DMS53 treated with DMSO at 0.1 percent for 48 hours (cell line): ENCODE measurements at regions not wholly inside any gene's neighbourhood (a gene's known extent, or its start where the extent isn't known, plus 50 kb on each side); places are given as distances from the start of the nearest gene placed in this dataset.
A peak's percentile ranks its signal among the peaks of the same experiment; 100 is the strongest.
"Not testable (repeated sequence)": the region's sequence is repeated elsewhere in the genome, so short reads cannot be mapped to it uniquely, and the experiment has no call there.

Experiments used
- DNase-seq: peaks from one replicate; lab custom pipeline; 2025; ENCODE audit not compliant: unreplicated experiment; lab: John Stamatoyannopoulos, UW

GRCh38 chr4:158122501-158122900 lies 50.3 kb downstream of the GASK1B start:
- no peak for DNase-seq

GRCh38 chr4:158121161-158121579 lies 51.7 kb downstream of the GASK1B start:
- DNase-seq = no peak

- DNase-seq = not testable (repeated sequence)
These were observed 52.1 kb downstream of the GASK1B start for GRCh38 chr4:158120645-158121151.

GRCh38 chr4:158112611-158113010 lies 60.2 kb downstream of the GASK1B start:
- DNase-seq = no peak

- no peak for DNase-seq
These were observed 61.6 kb downstream of the GASK1B start for GRCh38 chr4:158111241-158111640.

- DNase-seq = no peak
These were observed 69.9 kb downstream of the GASK1B start for GRCh38 chr4:158102904-158103303.

- DNase-seq = no peak
These were observed 73.1 kb downstream of the GASK1B start for GRCh38 chr4:158099686-158100085.

GRCh38 chr4:158098802-158099201 lies 74.0 kb downstream of the GASK1B start:
- no peak for DNase-seq

- DNase-seq = no peak
These were observed 78.3 kb downstream of the GASK1B start for GRCh38 chr4:158094413-158095134.

GRCh38 chr4:158090323-158090722 lies 82.5 kb downstream of the GASK1B start:
- DNase-seq = peak; percentile 22

GRCh38 chr4:158089897-158090296 lies 82.9 kb downstream of the GASK1B start:
- not testable (repeated sequence) for DNase-seq

- no peak for DNase-seq
These were observed 92.5 kb downstream of the GASK1B start for GRCh38 chr4:158080354-158080753.

- DNase-seq = no peak
These were observed 93.2 kb downstream of the GASK1B start for GRCh38 chr4:158079661-158080060.

- DNase-seq = no peak
These were observed 95.0 kb downstream of the GASK1B start for GRCh38 chr4:158077835-158078234.

- no peak for DNase-seq
These were observed 98.0 kb downstream of the GASK1B start for GRCh38 chr4:158074851-158075250.

GRCh38 chr4:158071931-158072330 lies 100.9 kb downstream of the GASK1B start:
- no peak for DNase-seq

GRCh38 chr4:158068068-158068467 lies 104.8 kb downstream of the GASK1B start:
- no peak for DNase-seq

- DNase-seq = no peak
These were observed 105.2 kb downstream of the GASK1B start for GRCh38 chr4:158067646-158068045.

- no peak for DNase-seq
These were observed 107.2 kb downstream of the GASK1B start for GRCh38 chr4:158065603-158066002.

- DNase-seq = no peak
These were observed 107.6 kb downstream of the GASK1B start for GRCh38 chr4:158065176-158065575.

GRCh38 chr4:158056689-158057245 lies 116.1 kb downstream of the GASK1B start:
- DNase-seq = no peak

- no peak for DNase-seq
These were observed 117.2 kb downstream of the GASK1B start for GRCh38 chr4:158055668-158056067.

- no peak for DNase-seq
These were observed 119.0 kb downstream of the GASK1B start for GRCh38 chr4:158053801-158054200.
